G401.6 (cell line): ENCODE measurements at regions not wholly inside any gene's neighbourhood (a gene's known extent, or its start where the extent isn't known, plus 50 kb on each side); places are given as distances from the start of the nearest gene placed in this dataset.

Experiments
- FAIRE-seq: peaks from 2 replicates; lab custom pipeline; 2012; peaks lifted over from hg19 to GRCh38; lab: Jason Lieb, UNC

DNA sequence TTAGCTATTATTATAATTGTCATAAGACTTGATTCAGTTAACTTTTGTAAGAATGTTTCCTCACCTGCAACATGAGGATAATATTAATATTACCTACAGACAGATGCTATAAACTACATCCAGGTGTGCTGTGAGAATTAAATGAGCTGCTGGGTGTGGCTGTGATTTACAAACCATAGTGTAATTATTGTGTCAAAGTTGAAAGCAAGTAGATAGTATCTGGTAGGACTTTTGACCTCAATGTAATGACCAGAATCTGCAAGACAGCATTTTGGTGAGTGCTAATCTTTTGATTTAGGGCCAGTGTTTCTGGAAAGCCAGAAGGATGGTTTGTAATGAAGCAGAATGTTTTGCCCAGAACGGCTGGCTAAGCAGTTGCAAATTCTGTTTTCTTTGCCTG lies 162.5 kb downstream of the TRMT11 start:
- no peak for FAIRE-seq

DNA sequence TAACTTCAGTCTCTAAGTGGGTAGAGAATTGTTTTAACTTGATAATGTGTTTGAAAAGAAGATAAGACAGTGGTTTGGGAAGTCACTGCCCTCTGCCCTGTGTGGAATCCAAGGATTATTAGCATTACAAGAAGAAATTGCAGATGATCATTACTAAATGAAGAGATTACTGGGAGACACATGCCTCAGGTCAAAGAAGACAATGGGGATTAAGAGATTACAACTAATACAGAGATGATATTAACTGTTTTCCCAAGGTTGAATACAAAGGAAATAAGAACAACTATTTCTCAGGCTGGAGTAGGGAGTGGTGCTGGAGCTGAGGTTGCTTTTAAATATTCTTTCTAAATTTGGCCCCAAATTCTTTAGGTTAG lies 166.0 kb downstream of the TRMT11 start:
- FAIRE-seq: no peak

DNA sequence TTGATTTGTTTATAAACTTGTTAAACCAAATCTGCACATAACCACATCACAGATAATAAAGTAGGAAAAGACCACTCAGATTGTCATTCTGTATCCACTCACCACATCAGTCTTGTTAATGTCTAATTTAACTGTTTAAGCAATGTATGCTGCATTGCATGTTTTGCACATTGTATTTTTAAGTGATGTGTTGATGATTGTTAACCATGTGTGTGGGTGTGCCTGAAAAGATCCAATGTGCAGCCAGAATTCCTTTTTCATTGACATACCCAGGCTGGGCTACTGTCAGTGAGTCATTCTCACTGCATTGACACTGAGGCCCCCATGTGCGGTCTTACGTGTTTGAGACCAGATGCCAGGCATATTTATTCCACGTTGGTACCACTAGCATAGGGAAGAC lies 167.3 kb downstream of the TRMT11 start:
- FAIRE-seq: no peak

DNA sequence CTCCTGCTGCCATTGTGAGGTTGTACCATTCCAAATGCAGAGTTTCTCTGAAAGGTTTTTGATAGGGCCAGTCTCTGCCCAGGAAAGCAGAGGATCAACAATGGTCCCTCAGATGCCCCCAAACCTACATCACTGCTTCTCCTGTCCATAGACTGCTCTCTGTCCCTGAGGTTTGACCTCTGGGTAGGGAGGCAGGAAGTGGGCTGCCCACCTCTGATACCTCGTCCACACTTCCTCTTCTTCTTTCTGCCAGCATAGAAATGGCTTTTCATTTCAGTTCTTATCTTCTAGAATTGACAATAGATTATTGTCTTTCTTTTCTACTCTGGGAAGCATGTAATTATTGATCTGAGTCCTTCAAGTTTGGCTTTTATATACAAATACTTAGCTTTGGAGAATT lies 170.6 kb downstream of the TRMT11 start:
- FAIRE-seq: no peak

DNA sequence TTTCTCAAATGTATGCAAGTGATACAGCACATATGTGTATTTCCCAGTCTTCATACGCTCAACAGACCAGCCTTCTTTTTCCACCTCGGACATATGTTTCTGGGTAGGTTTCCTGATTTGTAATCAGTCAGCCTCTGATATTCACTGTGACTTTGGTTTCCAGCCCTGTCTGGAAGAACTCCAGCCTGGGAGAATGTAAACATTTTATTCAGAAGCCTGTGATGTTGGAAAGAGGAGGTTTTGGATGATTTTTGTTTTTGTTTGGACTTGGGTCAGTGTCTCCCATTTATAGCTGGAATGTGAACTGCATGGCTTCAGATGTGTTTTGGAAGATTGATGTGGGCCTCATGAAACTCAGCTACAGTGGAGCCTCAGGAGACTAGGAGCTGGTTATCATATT lies 172.2 kb upstream of the CENPW start:
- FAIRE-seq: no peak

DNA sequence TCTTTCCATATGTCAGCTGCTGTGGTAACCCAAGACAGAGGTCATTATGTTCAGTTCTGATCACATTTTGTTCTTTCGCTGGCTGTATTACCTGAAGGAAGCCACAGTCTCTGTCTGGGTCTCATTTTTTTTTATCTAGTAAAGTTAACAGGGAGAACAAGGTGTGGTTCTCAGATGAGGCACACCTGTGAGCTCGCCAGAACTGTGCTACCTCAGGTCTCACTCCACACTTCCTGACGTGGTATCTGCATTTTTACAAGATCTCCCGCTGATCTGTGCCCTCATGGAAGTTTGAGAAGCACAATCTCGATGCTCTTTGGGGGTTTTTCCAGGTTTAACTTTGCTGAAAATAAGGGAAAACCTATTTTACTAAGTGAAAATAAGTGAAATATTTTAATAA lies 169.5 kb upstream of the CENPW start:
- no peak for FAIRE-seq

DNA sequence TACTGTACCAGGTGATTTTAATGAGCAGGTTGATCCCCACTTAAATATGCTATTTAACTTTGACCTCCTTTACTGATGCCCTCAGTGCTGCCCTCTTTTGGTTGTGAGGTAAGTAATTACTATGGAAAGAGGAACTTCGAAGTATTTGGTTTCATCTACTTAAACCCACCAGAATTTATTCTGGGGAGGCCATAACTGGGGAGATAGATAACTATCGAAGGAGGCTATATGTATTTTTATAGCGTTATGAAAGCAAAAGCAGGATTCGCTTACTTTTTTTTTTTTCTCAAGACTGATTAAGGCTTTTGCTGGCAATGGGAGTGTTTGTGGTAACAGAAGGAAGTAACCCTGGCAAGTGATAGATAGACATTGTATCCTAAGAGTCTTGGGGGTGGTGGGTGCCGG lies 168.9 kb upstream of the CENPW start:
- FAIRE-seq: peak; percentile 19

DNA sequence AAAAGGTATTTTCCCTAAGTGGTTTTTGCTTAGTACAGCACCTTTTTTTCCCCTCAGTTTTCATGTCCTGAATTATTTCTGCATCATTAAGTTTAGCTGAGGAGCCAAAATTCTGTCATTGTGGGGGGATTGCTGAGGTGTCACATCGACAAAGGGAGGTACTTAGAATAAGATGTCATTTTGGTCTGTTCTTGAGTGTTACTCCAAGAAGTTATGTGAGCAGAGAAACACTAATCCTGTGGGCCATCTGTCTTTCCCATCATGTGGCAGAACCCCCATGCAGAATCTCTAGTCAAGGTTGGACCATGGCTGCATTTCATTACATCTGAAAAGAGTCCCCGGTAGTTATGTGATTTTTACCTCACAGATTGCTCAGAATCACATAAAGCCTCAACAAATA lies 167.8 kb upstream of the CENPW start:
- FAIRE-seq: no peak

DNA sequence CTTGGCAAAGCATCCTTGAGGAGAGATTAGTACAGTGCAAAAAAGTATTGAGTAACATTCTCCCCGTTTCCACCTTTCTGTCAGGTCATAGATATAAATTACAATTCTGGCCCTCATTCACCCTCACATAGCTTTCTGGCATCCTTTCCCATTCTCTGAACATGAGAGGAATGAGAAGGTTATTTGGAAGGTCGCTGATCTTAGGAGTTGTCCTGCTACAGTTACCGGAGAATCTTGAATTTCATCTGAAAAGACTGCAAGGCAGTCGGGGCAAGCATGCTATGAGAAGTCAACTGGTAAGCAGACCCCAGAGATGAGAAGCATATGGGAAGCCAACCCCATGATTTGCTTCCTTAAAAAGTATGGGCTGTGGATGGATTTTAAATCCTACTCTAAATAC lies 166.7 kb upstream of the CENPW start:
- FAIRE-seq: no peak

DNA sequence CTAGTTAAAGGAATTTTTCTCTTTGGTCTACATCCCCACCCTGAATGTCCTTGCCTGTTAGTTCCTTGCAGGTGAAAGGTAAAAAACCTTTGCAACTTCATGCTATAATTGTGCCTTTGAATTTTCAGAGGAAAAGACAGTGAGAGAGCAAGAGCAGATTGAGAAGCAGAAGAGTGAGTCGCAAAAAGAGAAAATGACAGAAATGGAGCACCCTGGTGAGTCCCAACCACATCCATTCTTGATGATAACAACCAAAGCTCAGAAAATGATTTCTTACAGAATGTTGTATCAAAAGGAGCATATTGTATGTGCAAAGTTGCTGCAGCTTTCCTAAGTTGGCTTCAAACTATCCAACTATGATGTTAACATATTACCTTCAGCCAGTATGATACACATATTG lies 165.2 kb upstream of the CENPW start:
- FAIRE-seq: no peak

DNA sequence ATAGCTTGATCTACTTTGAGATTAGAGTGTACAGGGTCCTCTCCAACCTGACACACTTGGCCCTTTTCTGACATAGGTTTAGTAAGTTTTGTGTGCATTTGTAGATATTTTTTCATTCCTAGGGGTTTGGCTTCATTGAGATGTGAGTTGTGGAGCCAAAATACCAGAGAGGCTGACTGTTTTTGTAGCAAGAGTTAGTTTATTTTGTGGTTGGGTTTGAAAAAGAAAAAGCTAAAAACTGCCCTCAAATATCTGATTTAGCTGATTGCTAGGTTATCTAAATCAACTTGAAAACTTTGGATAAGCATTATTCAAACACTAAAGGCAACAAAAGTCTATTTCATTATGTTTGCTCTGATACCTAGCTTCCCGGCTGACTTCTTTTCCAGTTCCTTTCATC lies 164.7 kb upstream of the CENPW start:
- no peak for FAIRE-seq

DNA sequence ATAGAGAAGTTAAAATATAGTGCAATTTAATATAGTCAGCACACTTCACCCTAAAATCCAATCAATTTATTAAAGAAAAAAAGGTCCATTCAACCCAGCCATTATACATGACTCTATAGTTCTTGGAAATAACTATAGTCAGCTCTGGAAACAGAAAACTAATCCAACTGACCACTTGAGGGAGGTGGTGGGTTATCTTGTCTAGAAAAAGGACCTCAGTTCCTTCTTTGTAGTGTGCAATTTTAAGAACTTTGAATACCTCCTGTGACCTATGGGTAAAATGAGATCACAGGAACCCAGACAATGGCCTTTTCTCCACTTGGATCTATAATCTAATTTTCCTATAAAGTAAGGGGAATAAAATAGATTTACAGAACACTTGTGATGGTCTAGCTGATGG lies 163.6 kb upstream of the CENPW start:
- no peak for FAIRE-seq

DNA sequence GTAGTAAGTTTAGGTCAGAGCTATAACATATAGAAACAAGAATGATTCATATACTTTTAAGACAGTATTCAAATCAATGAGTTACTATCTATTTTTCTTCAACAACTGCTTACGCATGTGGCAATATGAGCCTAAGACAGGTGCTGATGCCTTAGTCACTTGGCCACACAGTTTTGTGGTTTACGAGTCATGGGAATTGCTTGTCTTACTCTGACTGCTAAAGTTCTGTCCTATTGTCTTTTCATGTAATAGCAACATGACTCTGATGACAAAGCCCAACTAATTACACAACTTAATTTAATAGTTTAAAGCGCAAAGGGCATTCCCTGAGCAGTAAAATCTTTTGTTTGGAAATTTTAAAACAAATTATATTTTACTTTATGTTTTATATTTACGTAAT lies 159.3 kb upstream of the CENPW start:
- no peak for FAIRE-seq

DNA sequence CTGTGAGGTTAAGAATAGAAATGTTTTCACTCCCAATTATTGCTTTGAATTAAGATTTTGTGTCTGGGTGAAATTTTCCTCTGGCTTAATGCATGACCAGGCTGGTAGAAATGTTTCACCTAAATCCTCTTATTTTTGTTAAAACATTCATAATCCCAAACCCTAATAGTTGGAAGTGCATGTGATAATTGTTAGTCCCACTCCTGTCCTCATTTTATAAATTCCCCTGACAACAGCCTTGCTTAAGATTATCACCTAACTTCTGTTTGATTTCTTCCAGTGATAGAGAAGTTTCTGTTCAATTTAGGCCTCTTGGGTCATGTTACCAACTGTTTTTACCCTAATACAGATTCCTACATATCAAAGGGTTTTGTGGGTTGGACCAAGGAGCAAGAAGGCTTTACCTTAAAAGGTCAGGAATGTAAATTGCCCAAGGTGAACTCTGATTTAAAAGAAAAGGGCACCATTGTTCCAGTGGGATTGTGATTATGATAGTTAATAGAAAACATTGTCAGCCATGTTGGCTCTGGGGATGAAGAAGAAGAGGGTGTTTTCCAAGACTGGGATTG lies 158.7 kb upstream of the CENPW start:
- FAIRE-seq: no peak

DNA sequence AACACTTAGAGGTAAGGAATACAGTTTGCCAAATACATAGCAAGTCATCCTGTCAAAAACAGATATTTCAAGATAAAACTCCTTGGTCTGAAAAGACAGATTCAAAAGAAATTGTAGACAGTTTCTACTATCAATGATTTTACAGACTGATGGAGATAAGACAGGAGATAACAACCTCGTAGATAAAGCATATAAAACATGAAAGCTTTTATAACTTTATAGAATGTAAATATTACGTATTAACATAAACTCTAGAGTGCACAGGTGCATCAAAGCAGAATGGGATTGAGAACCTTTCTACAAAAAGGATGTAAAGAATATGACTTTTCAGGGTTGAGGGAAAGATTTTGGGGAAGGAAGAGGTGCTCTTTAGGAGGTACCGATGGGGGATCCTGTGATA lies 158.0 kb upstream of the CENPW start:
- no peak for FAIRE-seq

DNA sequence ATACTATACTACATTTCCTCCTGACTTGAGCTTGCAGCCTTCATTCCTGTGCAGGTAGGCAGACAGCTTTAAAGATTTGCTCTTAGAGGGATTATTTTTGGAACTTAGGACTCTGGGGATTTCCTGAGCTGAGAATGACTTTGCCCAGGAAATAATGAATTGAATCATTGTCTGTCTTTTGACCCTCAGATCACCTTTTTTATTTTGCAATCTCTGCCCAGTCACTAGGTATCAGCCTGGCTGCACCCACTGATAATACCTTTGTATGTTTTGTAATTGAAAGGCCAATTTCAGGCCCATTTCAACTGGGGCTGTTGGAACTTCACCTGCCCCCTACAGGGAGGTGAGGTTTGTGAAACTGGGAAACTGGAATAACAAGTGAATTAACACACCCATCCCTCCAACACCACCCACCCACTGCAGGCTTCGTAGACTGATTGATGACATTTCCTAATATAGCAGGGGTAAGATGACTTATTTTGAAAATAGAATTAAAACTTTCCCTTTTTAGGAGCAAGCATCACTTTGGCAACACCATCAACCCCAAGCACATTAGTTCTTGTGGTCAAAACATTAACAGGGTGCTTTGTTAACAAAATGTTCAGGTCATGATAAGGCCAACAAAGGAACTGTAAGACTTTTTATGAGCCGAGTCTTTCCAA lies 157.1 kb upstream of the CENPW start:
- FAIRE-seq: no peak

DNA sequence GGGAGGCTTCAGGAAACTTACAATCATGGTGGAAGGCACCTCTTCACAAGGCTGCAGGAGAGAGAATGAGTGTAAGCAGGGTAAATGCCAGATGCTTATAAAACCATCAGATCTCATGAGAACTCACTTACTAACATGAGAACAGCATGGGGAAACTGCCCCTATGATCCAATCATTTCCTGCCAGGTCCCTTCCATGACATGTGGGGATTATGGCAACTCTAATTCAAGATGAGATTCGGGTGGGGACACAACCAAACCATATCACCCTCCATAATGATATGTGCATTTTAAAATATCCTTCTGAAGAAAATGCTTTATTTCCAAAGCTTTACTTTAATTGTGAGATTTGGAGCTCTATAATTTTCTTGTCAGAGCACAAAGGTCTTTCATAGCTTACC lies 154.1 kb upstream of the CENPW start:
- no peak for FAIRE-seq

DNA sequence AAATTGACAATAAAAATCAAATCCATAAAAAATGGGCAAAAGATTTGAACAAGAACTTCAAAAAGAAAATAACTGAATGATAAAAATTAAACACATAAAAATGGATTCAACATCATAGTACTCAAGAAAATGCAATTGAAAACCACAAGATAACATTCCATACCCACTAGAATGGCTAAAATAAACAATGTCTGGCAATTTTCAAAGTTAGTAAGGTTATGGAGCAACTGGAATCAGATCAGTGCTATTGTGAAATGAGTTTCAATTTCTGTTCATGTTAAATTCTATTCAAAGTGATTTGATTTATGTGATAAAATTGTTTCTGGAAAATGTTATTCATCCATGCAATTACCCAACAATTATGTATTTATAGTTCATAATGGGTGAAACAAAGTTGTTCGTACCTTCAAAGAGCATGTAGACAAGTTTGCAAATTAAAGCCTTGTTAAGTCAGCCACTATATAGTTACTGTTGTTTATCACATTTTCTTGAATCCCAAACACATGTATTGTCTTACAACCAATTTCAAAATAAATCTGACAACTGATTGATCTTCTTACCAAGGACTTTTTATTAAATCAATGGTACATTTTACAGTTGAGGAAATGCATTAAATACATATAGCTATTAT lies 151.5 kb upstream of the CENPW start:
- no peak for FAIRE-seq

DNA sequence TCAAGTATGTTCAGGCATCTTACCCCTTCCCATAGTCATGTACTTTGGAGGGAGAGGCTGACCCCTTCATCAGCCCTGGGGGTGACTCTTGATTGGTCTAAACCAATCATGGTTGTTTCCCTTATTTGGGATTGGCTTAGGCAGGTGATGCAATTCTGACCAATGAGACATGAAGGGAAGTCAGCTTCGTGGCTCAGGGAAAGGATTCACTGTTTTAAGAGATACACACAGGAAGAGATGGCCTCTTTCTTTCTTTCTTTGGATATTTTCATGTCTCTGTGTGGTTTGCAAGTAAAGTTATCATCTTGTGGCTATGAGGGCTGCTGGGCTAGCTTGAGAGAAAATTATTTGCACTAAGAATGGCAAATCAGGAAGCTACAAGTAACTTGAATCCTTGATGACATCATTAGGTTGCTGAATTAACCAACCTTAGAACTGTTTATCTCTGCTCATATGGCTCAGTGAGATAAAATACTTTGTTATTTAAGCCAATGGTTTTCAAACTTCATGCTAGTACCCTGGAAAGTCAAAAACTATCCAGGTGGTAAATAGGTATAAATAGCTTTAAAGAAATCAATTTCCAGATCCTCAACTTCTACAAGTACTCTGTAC lies 144.2 kb upstream of the CENPW start:
- FAIRE-seq: no peak

DNA sequence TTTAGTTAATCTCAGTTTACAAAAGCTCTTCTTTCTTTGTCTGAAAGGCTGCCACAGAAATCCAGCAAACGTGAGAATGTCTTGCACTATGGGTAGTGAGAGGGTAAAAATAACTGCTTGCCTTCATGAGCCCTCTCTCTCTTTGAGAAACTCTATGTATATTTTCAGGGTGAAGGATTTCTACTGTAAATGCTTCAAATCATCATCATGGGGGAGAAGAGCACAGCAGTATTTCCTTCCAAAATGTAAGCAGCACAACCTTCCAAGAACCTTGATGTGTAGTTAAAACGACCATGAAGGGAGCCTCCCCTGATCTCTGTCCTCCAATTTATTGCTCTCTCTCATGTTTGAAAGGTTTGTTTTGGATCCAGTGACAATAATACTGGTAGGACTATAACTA lies 141.3 kb upstream of the CENPW start:
- FAIRE-seq: no peak

DNA sequence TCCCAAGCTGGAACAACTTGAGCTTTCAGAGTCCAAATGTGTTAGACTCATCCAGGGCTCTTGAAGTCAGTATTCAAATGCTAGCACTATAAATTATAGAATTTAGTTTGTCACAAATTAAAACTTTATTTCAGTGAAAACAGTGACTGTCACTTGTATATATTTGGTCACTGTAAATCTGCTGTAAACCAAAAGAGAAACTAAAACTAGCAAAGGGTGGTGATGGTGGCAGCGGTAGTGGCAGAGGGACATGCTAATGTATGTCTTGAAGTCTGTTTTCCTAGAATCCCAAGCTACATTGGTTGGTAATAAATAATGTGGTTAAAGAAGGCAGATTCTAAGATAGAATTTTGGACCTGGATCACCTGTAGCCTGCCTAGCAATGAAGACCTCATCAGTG lies 140.4 kb upstream of the CENPW start:
- FAIRE-seq: no peak

DNA sequence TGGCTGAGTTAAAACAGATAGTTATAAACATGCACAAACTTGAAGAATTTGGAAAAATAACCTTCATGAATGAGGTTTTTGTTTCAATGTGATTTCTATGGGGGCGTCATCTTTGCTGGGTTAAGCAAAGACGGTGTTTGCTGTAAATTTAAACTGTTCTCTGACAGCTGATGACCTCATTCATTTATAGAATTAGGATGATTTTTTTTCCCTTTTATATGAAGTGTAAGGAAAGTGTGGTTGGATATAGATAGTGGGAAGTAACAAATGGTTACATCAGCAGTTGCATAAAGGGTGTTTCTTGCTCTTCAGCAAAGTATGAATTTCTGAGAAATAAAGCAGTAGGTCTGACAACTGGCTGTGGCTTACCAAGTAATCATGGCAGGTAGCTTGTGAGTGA lies 137.2 kb upstream of the CENPW start:
- FAIRE-seq: no peak

DNA sequence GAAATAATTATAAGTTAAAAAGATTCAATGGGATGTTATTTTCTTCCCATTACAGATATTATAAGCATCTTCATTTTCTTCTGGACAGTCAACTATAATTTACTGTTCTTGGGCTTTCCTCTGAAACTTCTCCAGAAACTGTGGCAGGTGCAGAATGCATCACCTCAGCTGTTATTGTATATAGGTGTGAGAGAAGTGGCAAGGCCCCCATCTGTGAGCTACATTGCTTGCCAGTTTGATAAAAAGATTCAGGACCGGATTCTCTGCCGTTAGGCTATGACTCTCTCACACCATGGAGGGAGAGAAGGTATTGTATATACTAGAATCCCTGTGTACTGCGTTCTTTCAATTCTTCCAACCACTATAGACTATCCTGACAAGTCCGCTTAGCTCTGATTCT lies 135.8 kb upstream of the CENPW start:
- FAIRE-seq: no peak

DNA sequence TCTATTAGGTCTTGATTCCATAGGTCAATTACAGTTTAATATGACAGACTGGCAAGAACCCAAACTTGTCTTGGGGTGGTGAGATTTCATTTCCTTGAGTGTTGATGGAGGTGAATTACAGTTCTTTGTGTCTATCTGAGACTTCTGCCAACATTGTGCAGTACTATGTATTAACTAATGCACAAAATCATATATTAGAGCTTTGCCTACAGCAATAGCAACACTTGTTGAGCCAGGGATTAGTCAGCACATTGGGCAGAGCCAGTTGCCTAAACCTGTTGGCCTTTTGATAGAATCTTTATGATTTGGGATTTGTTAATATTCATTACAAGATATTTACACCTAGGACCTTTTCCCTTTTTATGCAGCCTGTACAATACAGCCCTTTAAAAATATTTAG lies 135.3 kb upstream of the CENPW start:
- no peak for FAIRE-seq
